KMS-11 (cell line): ENCODE measurements at regions not wholly inside any gene's neighbourhood (a gene's known extent, or its start where the extent isn't known, plus 50 kb on each side); places are given as distances from the start of the nearest gene placed in this dataset.

Experiments
- H2AFZ ChIP-seq: fragments of 200-600 bp; sonication (generic); 2 replicates; pipeline ENCODE4 v1.6.1; 2016; ENCODE audit warnings: antibody characterized with exemption, mixed run types, low read depth
- H3K27ac ChIP-seq: fragments of 200-600 bp; sonication (generic); 2 replicates; pipeline ENCODE4 v1.6.1; 2016; ENCODE audit warnings: mild to moderate bottlenecking, mixed run types
- H3K27me3 ChIP-seq: fragments of 200-600 bp; sonication (generic); 2 replicates; pipeline ENCODE4 v1.6.1; 2017; ENCODE audit warnings: mild to moderate bottlenecking, low read depth, mixed run types, moderate library complexity; ENCODE audit not compliant: insufficient read depth
- H3K36me3 ChIP-seq: fragments of 200-600 bp; sonication (generic); 2 replicates; pipeline ENCODE4 v1.6.1; 2017; ENCODE audit warnings: mild to moderate bottlenecking, mixed run types; ENCODE audit not compliant: insufficient read depth
- H3K4me1 ChIP-seq: fragments of 200-600 bp; sonication (generic); 2 replicates; pipeline ENCODE4 v1.6.1; 2016; ENCODE audit warnings: mild to moderate bottlenecking, low read depth, mixed run types; ENCODE audit not compliant: poor library complexity, severe bottlenecking
- H3K4me2 ChIP-seq: fragments of 200-600 bp; sonication (generic); 2 replicates; pipeline ENCODE4 v1.7.0; 2016; ENCODE audit warnings: mild to moderate bottlenecking, mixed run types
- H3K4me3 ChIP-seq: fragments of 200-600 bp; sonication (generic); IDR thresholded peaks from 2 replicates; pipeline ENCODE4 v1.6.1; 2017; ENCODE audit warnings: low read depth, low read length, mixed read lengths; ENCODE audit not compliant: insufficient read depth
- H3K79me2 ChIP-seq: fragments of 200-600 bp; sonication (generic); 2 replicates; pipeline ENCODE4 v1.6.1; 2016; ENCODE audit warnings: low read depth, mixed run types; ENCODE audit not compliant: insufficient read depth
- H3K9ac ChIP-seq: fragments of 200-600 bp; sonication (generic); 2 replicates; pipeline ENCODE4 v1.6.1; 2016; ENCODE audit warnings: mild to moderate bottlenecking, mixed run types
- H4K20me1 ChIP-seq: fragments of 200-600 bp; sonication (generic); 2 replicates; pipeline ENCODE4 v1.6.1; 2016; ENCODE audit warnings: mild to moderate bottlenecking, mixed run types; ENCODE audit not compliant: insufficient read depth
- TF ChIP-seq, protein P1 (sequence below): fragments of 200-600 bp; sonication (generic); conservative IDR thresholded peaks from 2 replicates; pipeline ENCODE4 v1.6.1; 2017; ENCODE audit warnings: low read depth, mild to moderate bottlenecking, antibody characterized with exemption, low read length, moderate library complexity, mixed read lengths

DNA sequence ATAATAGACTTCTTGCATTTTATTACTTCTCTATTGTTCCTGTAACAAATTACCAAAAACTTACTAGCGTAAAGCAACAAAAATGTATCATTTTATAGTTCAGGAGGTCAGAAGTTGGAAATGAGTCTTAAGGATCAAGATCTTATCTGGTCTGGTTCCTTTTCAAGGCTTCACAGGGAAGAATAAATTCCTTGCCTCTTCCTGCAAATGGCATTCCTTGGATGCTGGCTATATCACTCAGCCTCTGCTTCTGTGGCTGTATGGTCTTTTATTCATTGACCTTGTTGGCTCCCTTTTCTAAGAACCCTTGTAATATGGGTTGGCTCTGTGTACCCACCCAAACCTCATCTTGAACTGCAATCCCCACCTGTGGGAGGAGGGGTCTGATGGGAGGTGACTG, 478.4 kb upstream of the THBS1 start:
- TF ChIP-seq, protein P1, sequence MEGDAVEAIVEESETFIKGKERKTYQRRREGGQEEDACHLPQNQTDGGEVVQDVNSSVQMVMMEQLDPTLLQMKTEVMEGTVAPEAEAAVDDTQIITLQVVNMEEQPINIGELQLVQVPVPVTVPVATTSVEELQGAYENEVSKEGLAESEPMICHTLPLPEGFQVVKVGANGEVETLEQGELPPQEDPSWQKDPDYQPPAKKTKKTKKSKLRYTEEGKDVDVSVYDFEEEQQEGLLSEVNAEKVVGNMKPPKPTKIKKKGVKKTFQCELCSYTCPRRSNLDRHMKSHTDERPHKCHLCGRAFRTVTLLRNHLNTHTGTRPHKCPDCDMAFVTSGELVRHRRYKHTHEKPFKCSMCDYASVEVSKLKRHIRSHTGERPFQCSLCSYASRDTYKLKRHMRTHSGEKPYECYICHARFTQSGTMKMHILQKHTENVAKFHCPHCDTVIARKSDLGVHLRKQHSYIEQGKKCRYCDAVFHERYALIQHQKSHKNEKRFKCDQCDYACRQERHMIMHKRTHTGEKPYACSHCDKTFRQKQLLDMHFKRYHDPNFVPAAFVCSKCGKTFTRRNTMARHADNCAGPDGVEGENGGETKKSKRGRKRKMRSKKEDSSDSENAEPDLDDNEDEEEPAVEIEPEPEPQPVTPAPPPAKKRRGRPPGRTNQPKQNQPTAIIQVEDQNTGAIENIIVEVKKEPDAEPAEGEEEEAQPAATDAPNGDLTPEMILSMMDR: no peak
- H3K9ac ChIP-seq: no peak overlapping the region
- no peak overlapping the region for H3K27ac ChIP-seq
- no peaks in the 10 kb centered on the region for H3K79me2 ChIP-seq
- H3K36me3 ChIP-seq: no peaks in the 10 kb centered on the region
- H3K27me3 ChIP-seq: no peaks in the 10 kb centered on the region
- H2AFZ ChIP-seq: no peak overlapping the region
- H3K4me1 ChIP-seq: no peaks in the 10 kb centered on the region
- no peak overlapping the region for H3K4me3 ChIP-seq
- H3K4me2 ChIP-seq: no peak overlapping the region
- H4K20me1 ChIP-seq: no peaks in the 10 kb centered on the region

DNA sequence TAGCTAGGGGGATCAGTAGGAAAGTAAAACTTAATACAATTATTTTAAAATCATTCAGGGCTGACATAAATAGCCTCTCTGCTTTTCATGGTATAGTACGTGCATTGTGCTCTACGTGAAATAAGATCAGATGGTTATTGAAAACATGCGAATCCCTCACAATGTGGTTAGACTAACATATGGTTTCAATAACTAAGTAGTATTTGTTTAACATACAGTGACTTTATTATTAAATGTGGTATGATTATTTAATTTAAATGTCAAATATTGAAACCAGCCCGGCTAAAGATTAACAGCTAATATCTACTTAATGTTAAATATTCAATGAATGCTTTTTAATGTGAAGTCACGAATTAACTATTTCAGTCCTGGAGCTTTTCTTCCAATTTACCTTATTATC, 473.9 kb upstream of the THBS1 start:
- Histone ChIP-seq H3K4me1 (no peaks in the 10 kb centered on the region), H4K20me1 (no peaks in the 10 kb centered on the region), H3K27ac (no peak overlapping the region), H2AFZ (no peak overlapping the region), H3K79me2 (no peaks in the 10 kb centered on the region), H3K9ac (no peak overlapping the region), H3K4me2 (no peak overlapping the region), H3K27me3 (no peaks in the 10 kb centered on the region), H3K4me3 (no peak overlapping the region), H3K36me3 (no peaks in the 10 kb centered on the region)
- TF ChIP-seq, protein P1: no peak

DNA sequence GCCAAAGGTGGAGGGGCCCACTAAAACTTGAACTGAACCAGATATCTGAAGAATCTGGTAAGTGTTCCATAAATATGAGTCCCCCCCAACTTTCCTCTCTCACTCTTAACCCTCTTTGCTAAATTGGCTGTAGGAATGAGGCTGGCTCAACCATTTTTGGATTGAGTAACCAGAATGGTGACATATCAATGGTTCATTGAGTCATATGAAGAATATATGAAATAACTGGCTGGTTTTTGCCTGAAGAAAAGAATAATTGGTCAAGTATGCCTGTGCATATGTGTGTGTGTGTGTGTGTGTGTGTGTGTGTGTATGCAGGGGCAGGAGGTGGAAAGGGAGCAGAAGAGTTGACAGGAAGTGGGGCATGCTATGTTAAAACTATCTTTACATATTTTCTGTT, 472.9 kb upstream of the THBS1 start:
- no peaks in the 10 kb centered on the region for H4K20me1 ChIP-seq
- no peak overlapping the region for H3K4me3 ChIP-seq
- no peak overlapping the region for H3K9ac ChIP-seq
- no peak overlapping the region for H3K4me2 ChIP-seq
- H3K4me1 ChIP-seq: no peaks in the 10 kb centered on the region
- no peaks in the 10 kb centered on the region for H3K79me2 ChIP-seq
- H3K27ac ChIP-seq: no peak overlapping the region
- TF ChIP-seq, protein P1: no peak
- no peaks in the 10 kb centered on the region for H3K36me3 ChIP-seq
- H2AFZ ChIP-seq: no peak overlapping the region
- H3K27me3 ChIP-seq: no peaks in the 10 kb centered on the region

DNA sequence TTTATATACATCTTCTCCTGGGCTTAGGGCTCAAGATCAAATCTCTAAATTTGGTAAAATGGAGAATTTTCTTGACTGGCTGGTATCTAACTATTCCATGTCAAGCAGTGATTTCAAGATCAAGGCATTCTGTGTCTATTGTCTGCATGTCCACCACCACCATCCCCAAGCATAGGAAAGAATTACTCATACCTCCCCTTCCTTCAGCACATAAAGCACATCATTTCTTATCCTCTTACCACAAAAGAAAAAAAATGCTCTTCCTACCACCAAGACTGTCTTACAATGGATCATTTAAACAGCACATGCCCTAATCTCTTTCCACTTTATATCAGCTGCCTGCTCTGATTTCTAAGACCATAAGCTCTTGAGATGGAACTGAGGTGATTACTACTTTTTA, 470.5 kb upstream of the THBS1 start:
- TF ChIP-seq, protein P1: no peak

More for the DNA sequence above, 470.5 kb upstream of the THBS1 start:
- Histone ChIP-seq H3K36me3 (no peaks in the 10 kb centered on the region), H3K9ac (no peak overlapping the region), H3K27me3 (no peaks in the 10 kb centered on the region), H4K20me1 (no peaks in the 10 kb centered on the region), H3K79me2 (no peaks in the 10 kb centered on the region), H3K4me2 (no peak overlapping the region), H3K27ac (no peak overlapping the region), H3K4me3 (no peak overlapping the region), H3K4me1 (no peaks in the 10 kb centered on the region), H2AFZ (no peak overlapping the region)
